Endothelial cell of umbilical vein (primary cell): ENCODE measurements at regions not wholly inside any gene's neighbourhood (a gene's known extent, or its start where the extent isn't known, plus 50 kb on each side); places are given as distances from the start of the nearest gene placed in this dataset.

Source experiments
- BruUV-seq: library from RNA; stranded (reverse); fragments of 400-500 nt; replicated peaks from 2 replicates; lab custom pipeline; 2021; lab: Mats Ljungman, UMichigan
- CTCF ChIA-PET: fragments of 300-600, 350-600 bp; sonication (Branson Sonifier 250); formaldehyde crosslinking; loops from one replicate; lab custom pipeline; 2021; ENCODE audit warnings: antibody characterized with exemption, inconsistent platforms; lab: Charles Lee
- POLR2A ChIA-PET: fragments of 300-600, 350-600 bp; sonication (Branson Sonifier 250); formaldehyde crosslinking; loops from one replicate; lab custom pipeline; 2021; ENCODE audit warnings: antibody characterized with exemption, inconsistent platforms; lab: Charles Lee
- DNase-seq: peaks from one replicate; pipeline ENCODE4 v3.0.0-alpha.2; 2011; ENCODE audit warnings: low read depth, low spot score
- FAIRE-seq: peaks from 2 replicates; lab custom pipeline; 2011; peaks lifted over from hg19 to GRCh38; lab: Jason Lieb, UNC
- H2AFZ ChIP-seq: 2 replicates; pipeline ENCODE4 v1.6.0; 2012; ENCODE audit warnings: low read depth, low read length, control low read depth, inconsistent platforms
- H3K27ac ChIP-seq: 2 replicates; pipeline ENCODE4 v1.5.1; 2011; ENCODE audit warnings: low read depth, mild to moderate bottlenecking, control low read depth, low read length, moderate library complexity; ENCODE audit not compliant: insufficient read depth
- H3K27me3 ChIP-seq, 2 experiments: 2 replicates each; pipeline versions ENCODE4 v1.6.0 to v1.6.1; 2011; ENCODE audit warnings: low read length in 2 of 2, mixed read lengths in 1 of 2; ENCODE audit not compliant: control insufficient read depth in 2 of 2, insufficient read depth in 2 of 2
- H3K36me3 ChIP-seq, 2 experiments: 2 replicates in 1 of 2; 3 replicates in 1 of 2; pipeline ENCODE4 v1.5.1; 2011; ENCODE audit warnings: low read length in 2 of 2, mild to moderate bottlenecking in 1 of 2, moderate library complexity in 1 of 2; ENCODE audit not compliant: control insufficient read depth in 2 of 2, insufficient read depth in 2 of 2; ENCODE audit errors: extremely low read depth in 1 of 2
- H3K4me1 ChIP-seq: 3 replicates; pipeline ENCODE4 v1.5.1; 2011; ENCODE audit warnings: mild to moderate bottlenecking, low read length; ENCODE audit not compliant: control insufficient read depth, insufficient read depth; ENCODE audit errors: extremely low read depth
- H3K4me2 ChIP-seq: 2 replicates; pipeline ENCODE4 v1.6.1; 2011; ENCODE audit warnings: low read length, control low read depth, mixed read lengths; ENCODE audit not compliant: insufficient read depth
- H3K4me3 ChIP-seq, 3 experiments: fragments of 200-600 bp in 1 of 3; sonication (generic), shearing (Covaris generic) in 1 of 3; replicated peaks in 1 of 3; 2 replicates each; pipeline ENCODE4 v1.5.1; 2011 to 2016; ENCODE audit warnings: control low read depth in 3 of 3, low read length in 3 of 3, mild to moderate bottlenecking in 2 of 3, inconsistent platforms in 1 of 3, low read depth in 1 of 3, moderate library complexity in 1 of 3; ENCODE audit not compliant: insufficient read depth in 1 of 3
- H3K79me2 ChIP-seq: 2 replicates; pipeline ENCODE4 v1.6.0; 2012; ENCODE audit warnings: low read length, inconsistent platforms; ENCODE audit not compliant: control insufficient read depth, insufficient read depth
- H3K9ac ChIP-seq: replicated peaks from 2 replicates; pipeline ENCODE3; 2011; ENCODE audit warnings: low read length, control low read depth; ENCODE audit not compliant: insufficient read depth; ENCODE audit errors: extremely low read depth
- H3K9me1 ChIP-seq: replicated peaks from 3 replicates; pipeline ENCODE4 v1.6.0; 2011; ENCODE audit warnings: mild to moderate bottlenecking, low read length; ENCODE audit not compliant: control insufficient read depth, insufficient read depth; ENCODE audit errors: extremely low read depth
- H3K9me3 ChIP-seq: replicated peaks from 2 replicates; pipeline ENCODE4 v1.5.1; 2012; ENCODE audit warnings: low read length, inconsistent platforms; ENCODE audit not compliant: control insufficient read depth, insufficient read depth
- H4K20me1 ChIP-seq: replicated peaks from 2 replicates; pipeline ENCODE3; 2011; ENCODE audit warnings: mild to moderate bottlenecking, low read length; ENCODE audit not compliant: control insufficient read depth, insufficient read depth; ENCODE audit errors: extremely low read depth
- EZH2 ChIP-seq: IDR thresholded peaks from 2 replicates; pipeline ENCODE4 v1.6.1; 2012; ENCODE audit warnings: borderline replicate concordance, low read depth, mild to moderate bottlenecking, moderate library complexity, low read length, inconsistent platforms; ENCODE audit not compliant: severe bottlenecking
- FOS ChIP-seq: IDR thresholded peaks from 2 replicates; pipeline ENCODE4 v1.6.1; 2011; ENCODE audit warnings: mild to moderate bottlenecking, low read length, moderate library complexity, borderline replicate concordance; ENCODE audit not compliant: insufficient read depth
- GATA2 ChIP-seq: IDR thresholded peaks from 2 replicates; pipeline ENCODE4 v1.7.0; 2011; ENCODE audit warnings: low read depth, mild to moderate bottlenecking, moderate library complexity, mixed read lengths, low read length; ENCODE audit not compliant: insufficient read length, insufficient read depth
- dilution Hi-C: fragments of 300-500 bp; cut with MboI; formaldehyde crosslinking; loops from one replicate; pipeline ENCODE4 v1.15.0; 2019; ENCODE audit warnings: low sequenced_read_pairs; ENCODE audit not compliant: extremely low pct_ligation_motif_present
- intact Hi-C: fragments of 100-400 bp; cut with micrococcal nuclease; formaldehyde crosslinking; loops from one replicate; pipeline ENCODE4 v1.10.0; 2022

GRCh38 chr2:147033044-147033443 lies 811.8 kb upstream of the ACVR2A start:
- intact Hi-C loops: no loop called here
- no peaks in the 10 kb centered on the region for H4K20me1 ChIP-seq
- H3K9me3 ChIP-seq: no peaks in the 10 kb centered on the region
- TF ChIP-seq FOS (peak; percentile 43), GATA2 (peak; percentile 21), EZH2 (no peak)
- peaks cover 9% of the 10 kb centered on the region for H3K4me1 ChIP-seq
- no peaks in the 10 kb centered on the region for H3K9me1 ChIP-seq
- dilution Hi-C loops: no loop called here
- no peak overlapping the region for H2AFZ ChIP-seq
- no TSS peak for BruUV-seq
- no peaks in the 10 kb centered on the region for H3K79me2 ChIP-seq
- CTCF ChIA-PET: interaction anchor here (1.0 to 2.7 kb wide), 2 partner anchors 12 to 50 kb away, joined by 3 to 18 read pairs; no protein-coding TSS in a partner anchor
- H3K27ac ChIP-seq: no peak overlapping the region
- no peaks in the 10 kb centered on the region for H3K27me3 ChIP-seq
- no peak overlapping the region for H3K4me3 ChIP-seq
- FAIRE-seq: no peak
- H3K36me3 ChIP-seq: no peaks in the 10 kb centered on the region
- H3K4me2 ChIP-seq: no peak overlapping the region
- no peak overlapping the region for H3K9ac ChIP-seq
- DNase-seq: no peak
- POLR2A ChIA-PET: no interaction called here

GRCh38 chr2:147031897-147032296 lies 812.9 kb upstream of the ACVR2A start:
- Histone ChIP-seq H4K20me1 (no peaks in the 10 kb centered on the region), H3K9me1 (no peaks in the 10 kb centered on the region), H3K4me3 (no peak overlapping the region), H3K27ac (no peak overlapping the region), H3K9me3 (no peaks in the 10 kb centered on the region), H3K27me3 (no peaks in the 10 kb centered on the region), H3K79me2 (no peaks in the 10 kb centered on the region), H3K9ac (no peak overlapping the region), H3K4me1 (peaks cover 9% of the 10 kb centered on the region), H3K4me2 (no peak overlapping the region), H2AFZ (no peak overlapping the region), H3K36me3 (no peaks in the 10 kb centered on the region)
- intact Hi-C loops: no loop called here
- ChIA-PET CTCF (interaction anchor here (1.2 to 2.7 kb wide), 3 partner anchors 13 to 879 kb away, joined by 3 to 18 read pairs (median 6); no protein-coding TSS in a partner anchor), POLR2A (no interaction called here)
- BruUV-seq: no TSS peak
- no peak for DNase-seq
- TF ChIP-seq FOS (no peak), GATA2 (peak; percentile 27)
- FAIRE-seq: no peak
- dilution Hi-C loops: no loop called here
